AG04449 (cell line): ENCODE measurements at regions not wholly inside any gene's neighbourhood (a gene's known extent, or its start where the extent isn't known, plus 50 kb on each side); places are given as distances from the start of the nearest gene placed in this dataset.

Experiments used
- CTCF ChIA-PET: fragments of 350-600 bp; formaldehyde crosslinking; extraction: SDS; loops from one replicate; lab custom pipeline; 2021; ENCODE audit warnings: antibody characterized with exemption; lab: Yijun Ruan, JAX
- POLR2A ChIA-PET: fragments of 400-600, 350-600 bp; formaldehyde crosslinking; extraction: SDS; loops from one replicate; lab custom pipeline; 2020; ENCODE audit warnings: antibody characterized with exemption, inconsistent platforms; lab: Yijun Ruan, JAX
- DNase-seq: peaks from one replicate; pipeline ENCODE4 v3.0.0-alpha.2; 2010; ENCODE audit warnings: low read depth, low spot score
- H3K4me3 ChIP-seq: 2 replicates; pipeline ENCODE4 v1.5.1; 2011; ENCODE audit warnings: low read depth, mild to moderate bottlenecking, control low read depth, low read length
- CTCF ChIP-seq: IDR thresholded peaks from one replicate; pipeline ENCODE4 v1.5.1; 2011; ENCODE audit warnings: mild to moderate bottlenecking, moderate library complexity, low read length, control low read depth, inconsistent platforms; ENCODE audit not compliant: insufficient read depth; ENCODE audit errors: missing control alignments

GRCh38 chr19:28505134-28505533, 707.8 kb downstream of the UQCRFS1 start:
- TF ChIP-seq CTCF: no peak
- ChIA-PET CTCF (no interaction called here), POLR2A (no interaction called here)
- no peak overlapping the region for H3K4me3 ChIP-seq
- DNase-seq: no peak

- no peak for DNase-seq
- no peak overlapping the region for H3K4me3 ChIP-seq
- ChIA-PET POLR2A (no interaction called here), CTCF (no interaction called here)
- TF ChIP-seq CTCF: no peak
These were observed 708.2 kb downstream of the UQCRFS1 start for GRCh38 chr19:28504727-28505126.

GRCh38 chr19:28504139-28504538, 708.8 kb downstream of the UQCRFS1 start:
- no peak for DNase-seq
- ChIA-PET POLR2A (no interaction called here), CTCF (no interaction called here)
- TF ChIP-seq CTCF: no peak
- no peak overlapping the region for H3K4me3 ChIP-seq

GRCh38 chr19:28502879-28503734, 709.8 kb downstream of the UQCRFS1 start:
- no peak for TF ChIP-seq CTCF
- DNase-seq: no peak
- ChIA-PET CTCF (no interaction called here), POLR2A (no interaction called here)
- no peak overlapping the region for H3K4me3 ChIP-seq

- CTCF ChIA-PET: no interaction called here
- no peak for DNase-seq
These were observed 711.0 kb downstream of the UQCRFS1 start for GRCh38 chr19:28501976-28502375.

More at GRCh38 chr19:28501976-28502375, 711.0 kb downstream of the UQCRFS1 start:
- no peak overlapping the region for H3K4me3 ChIP-seq
- POLR2A ChIA-PET: no interaction called here
- no peak for TF ChIP-seq CTCF
